ENCODE measurements at regions not wholly inside any gene's neighbourhood (a gene's known extent, or its start where the extent isn't known, plus 50 kb on each side); places are given as distances from the start of the nearest gene placed in this dataset.

DNA sequence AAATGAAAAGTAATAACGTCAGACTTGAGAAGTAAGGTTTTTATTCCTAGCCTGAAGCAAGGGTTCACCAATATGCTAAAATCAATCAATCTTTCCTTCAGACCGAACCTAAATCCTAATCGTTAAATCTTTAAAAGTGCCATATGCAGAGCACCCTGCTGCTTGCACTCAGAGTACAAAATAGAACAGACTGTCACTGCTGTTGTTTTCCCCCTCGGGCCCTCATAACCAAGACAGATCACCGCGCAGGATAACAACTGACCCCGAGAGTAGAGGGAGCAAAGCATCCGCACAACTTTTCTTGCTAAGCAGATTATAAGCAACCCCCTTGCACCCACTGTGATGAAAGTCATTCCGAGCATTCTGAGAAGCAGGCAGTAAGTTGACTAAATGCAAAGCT lies 550.9 kb upstream of the NDST4 start:
- TF ChIP-seq, protein P1, sequence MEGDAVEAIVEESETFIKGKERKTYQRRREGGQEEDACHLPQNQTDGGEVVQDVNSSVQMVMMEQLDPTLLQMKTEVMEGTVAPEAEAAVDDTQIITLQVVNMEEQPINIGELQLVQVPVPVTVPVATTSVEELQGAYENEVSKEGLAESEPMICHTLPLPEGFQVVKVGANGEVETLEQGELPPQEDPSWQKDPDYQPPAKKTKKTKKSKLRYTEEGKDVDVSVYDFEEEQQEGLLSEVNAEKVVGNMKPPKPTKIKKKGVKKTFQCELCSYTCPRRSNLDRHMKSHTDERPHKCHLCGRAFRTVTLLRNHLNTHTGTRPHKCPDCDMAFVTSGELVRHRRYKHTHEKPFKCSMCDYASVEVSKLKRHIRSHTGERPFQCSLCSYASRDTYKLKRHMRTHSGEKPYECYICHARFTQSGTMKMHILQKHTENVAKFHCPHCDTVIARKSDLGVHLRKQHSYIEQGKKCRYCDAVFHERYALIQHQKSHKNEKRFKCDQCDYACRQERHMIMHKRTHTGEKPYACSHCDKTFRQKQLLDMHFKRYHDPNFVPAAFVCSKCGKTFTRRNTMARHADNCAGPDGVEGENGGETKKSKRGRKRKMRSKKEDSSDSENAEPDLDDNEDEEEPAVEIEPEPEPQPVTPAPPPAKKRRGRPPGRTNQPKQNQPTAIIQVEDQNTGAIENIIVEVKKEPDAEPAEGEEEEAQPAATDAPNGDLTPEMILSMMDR (tag by site-specific recombination; IDR thresholded peaks at IDR 0.05) = no peak
- TF ChIP-seq, protein P2, sequence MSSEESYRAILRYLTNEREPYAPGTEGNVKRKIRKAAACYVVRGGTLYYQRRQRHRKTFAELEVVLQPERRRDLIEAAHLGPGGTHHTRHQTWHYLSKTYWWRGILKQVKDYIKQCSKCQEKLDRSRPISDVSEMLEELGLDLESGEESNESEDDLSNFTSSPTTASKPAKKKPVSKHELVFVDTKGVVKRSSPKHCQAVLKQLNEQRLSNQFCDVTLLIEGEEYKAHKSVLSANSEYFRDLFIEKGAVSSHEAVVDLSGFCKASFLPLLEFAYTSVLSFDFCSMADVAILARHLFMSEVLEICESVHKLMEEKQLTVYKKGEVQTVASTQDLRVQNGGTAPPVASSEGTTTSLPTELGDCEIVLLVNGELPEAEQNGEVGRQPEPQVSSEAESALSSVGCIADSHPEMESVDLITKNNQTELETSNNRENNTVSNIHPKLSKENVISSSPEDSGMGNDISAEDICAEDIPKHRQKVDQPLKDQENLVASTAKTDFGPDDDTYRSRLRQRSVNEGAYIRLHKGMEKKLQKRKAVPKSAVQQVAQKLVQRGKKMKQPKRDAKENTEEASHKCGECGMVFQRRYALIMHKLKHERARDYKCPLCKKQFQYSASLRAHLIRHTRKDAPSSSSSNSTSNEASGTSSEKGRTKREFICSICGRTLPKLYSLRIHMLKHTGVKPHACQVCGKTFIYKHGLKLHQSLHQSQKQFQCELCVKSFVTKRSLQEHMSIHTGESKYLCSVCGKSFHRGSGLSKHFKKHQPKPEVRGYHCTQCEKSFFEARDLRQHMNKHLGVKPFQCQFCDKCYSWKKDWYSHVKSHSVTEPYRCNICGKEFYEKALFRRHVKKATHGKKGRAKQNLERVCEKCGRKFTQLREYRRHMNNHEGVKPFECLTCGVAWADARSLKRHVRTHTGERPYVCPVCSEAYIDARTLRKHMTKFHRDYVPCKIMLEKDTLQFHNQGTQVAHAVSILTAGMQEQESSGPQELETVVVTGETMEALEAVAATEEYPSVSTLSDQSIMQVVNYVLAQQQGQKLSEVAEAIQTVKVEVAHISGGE (tag by site-specific recombination; conservative IDR thresholded peaks at IDR 0.05; ENCODE audit: low read depth) = no peak
- TF ChIP-seq KLF16 (tag by site-specific recombination; IDR thresholded peaks at IDR 0.05) = no peak
- TF ChIP-seq, protein P3, sequence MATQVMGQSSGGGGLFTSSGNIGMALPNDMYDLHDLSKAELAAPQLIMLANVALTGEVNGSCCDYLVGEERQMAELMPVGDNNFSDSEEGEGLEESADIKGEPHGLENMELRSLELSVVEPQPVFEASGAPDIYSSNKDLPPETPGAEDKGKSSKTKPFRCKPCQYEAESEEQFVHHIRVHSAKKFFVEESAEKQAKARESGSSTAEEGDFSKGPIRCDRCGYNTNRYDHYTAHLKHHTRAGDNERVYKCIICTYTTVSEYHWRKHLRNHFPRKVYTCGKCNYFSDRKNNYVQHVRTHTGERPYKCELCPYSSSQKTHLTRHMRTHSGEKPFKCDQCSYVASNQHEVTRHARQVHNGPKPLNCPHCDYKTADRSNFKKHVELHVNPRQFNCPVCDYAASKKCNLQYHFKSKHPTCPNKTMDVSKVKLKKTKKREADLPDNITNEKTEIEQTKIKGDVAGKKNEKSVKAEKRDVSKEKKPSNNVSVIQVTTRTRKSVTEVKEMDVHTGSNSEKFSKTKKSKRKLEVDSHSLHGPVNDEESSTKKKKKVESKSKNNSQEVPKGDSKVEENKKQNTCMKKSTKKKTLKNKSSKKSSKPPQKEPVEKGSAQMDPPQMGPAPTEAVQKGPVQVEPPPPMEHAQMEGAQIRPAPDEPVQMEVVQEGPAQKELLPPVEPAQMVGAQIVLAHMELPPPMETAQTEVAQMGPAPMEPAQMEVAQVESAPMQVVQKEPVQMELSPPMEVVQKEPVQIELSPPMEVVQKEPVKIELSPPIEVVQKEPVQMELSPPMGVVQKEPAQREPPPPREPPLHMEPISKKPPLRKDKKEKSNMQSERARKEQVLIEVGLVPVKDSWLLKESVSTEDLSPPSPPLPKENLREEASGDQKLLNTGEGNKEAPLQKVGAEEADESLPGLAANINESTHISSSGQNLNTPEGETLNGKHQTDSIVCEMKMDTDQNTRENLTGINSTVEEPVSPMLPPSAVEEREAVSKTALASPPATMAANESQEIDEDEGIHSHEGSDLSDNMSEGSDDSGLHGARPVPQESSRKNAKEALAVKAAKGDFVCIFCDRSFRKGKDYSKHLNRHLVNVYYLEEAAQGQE (tag by site-specific recombination; IDR thresholded peaks at IDR 0.05) = no peak
- TF ChIP-seq ZNF791 (tag by site-specific recombination; IDR thresholded peaks at IDR 0.05) = no peak
- no peak for TF ChIP-seq ZNF184 (tag by site-specific recombination; IDR thresholded peaks at IDR 0.05)
- TF ChIP-seq, protein P4, sequence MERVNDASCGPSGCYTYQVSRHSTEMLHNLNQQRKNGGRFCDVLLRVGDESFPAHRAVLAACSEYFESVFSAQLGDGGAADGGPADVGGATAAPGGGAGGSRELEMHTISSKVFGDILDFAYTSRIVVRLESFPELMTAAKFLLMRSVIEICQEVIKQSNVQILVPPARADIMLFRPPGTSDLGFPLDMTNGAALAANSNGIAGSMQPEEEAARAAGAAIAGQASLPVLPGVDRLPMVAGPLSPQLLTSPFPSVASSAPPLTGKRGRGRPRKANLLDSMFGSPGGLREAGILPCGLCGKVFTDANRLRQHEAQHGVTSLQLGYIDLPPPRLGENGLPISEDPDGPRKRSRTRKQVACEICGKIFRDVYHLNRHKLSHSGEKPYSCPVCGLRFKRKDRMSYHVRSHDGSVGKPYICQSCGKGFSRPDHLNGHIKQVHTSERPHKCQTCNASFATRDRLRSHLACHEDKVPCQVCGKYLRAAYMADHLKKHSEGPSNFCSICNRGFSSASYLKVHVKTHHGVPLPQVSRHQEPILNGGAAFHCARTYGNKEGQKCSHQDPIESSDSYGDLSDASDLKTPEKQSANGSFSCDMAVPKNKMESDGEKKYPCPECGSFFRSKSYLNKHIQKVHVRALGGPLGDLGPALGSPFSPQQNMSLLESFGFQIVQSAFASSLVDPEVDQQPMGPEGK (tag by site-specific recombination; IDR thresholded peaks at IDR 0.05) = no peak
